ENCODE measurements at regions not wholly inside any gene's neighbourhood (a gene's known extent, or its start where the extent isn't known, plus 50 kb on each side); places are given as distances from the start of the nearest gene placed in this dataset.

DNA sequence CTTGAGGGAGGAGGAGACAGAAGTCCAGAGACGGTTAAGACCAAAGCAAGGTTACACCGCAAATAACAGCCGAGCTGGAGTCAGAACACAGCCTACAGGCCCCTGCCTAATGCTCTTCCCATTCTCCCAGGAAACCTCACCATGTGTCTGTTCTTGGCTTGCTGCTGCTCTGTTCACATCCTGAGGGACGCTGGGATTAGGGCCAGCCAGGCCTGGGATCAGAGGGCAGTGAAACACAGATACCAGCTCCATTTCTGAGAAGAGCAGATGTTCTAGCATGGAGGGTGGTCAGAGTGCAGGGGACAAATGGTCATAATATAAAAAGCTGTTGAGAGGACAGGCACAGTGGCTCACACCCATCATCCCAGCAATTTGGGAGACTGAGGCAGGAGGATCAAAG is 124.8 kb upstream of the LARP1 start:
- H3K27ac ChIP-seq: no peak overlapping the region
- WGBS, 2 donors (ENCODE audit: low coverage in 1 of 2): 63 to 77% methylated on average over 3 to 4 of the region's 4 CpGs
- H3K9me3 ChIP-seq: no peaks in the 10 kb centered on the region
- no peak overlapping the region for H3K4me3 ChIP-seq
- H3K27me3 ChIP-seq: peaks cover 8% of the 10 kb centered on the region
- no peaks in the 10 kb centered on the region for H3K36me3 ChIP-seq
- TF ChIP-seq POLR2A (IDR thresholded peaks at IDR 0.05): no peak
- TF ChIP-seq EP300 (IDR thresholded peaks at IDR 0.05): no peak
- TF ChIP-seq, protein P1, sequence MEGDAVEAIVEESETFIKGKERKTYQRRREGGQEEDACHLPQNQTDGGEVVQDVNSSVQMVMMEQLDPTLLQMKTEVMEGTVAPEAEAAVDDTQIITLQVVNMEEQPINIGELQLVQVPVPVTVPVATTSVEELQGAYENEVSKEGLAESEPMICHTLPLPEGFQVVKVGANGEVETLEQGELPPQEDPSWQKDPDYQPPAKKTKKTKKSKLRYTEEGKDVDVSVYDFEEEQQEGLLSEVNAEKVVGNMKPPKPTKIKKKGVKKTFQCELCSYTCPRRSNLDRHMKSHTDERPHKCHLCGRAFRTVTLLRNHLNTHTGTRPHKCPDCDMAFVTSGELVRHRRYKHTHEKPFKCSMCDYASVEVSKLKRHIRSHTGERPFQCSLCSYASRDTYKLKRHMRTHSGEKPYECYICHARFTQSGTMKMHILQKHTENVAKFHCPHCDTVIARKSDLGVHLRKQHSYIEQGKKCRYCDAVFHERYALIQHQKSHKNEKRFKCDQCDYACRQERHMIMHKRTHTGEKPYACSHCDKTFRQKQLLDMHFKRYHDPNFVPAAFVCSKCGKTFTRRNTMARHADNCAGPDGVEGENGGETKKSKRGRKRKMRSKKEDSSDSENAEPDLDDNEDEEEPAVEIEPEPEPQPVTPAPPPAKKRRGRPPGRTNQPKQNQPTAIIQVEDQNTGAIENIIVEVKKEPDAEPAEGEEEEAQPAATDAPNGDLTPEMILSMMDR (IDR thresholded peaks at IDR 0.05): no peak
- no peak for TF ChIP-seq POLR2AphosphoS5 (IDR thresholded peaks at IDR 0.05)
- no peaks in the 10 kb centered on the region for H3K4me1 ChIP-seq
- ATAC-seq: no peak

DNA sequence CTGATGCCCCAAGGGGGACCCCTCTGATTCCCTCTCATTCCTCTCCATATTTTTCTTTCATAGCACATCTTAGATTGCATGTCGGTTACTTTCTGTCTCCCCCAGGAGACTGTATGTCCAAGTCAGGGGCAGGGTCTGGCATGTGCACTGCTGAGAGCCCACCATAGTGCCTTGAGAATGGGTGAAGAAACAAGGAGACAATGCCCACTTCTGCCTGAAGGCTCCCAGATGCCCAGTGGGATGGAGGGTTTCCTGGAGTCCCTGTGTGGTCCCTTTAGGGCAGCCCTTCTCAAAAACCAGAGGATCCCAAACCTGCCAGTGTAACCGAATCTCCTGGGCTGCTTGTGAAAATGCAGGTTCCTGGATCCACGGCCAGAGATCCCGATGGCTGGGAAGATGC is 126.5 kb upstream of the LARP1 start:
- TF ChIP-seq POLR2AphosphoS5 (IDR thresholded peaks at IDR 0.05) (no peak), POLR2A (IDR thresholded peaks at IDR 0.05) (no peak), EP300 (IDR thresholded peaks at IDR 0.05) (no peak)
- TF ChIP-seq, protein P1 (IDR thresholded peaks at IDR 0.05): no peak
- WGBS, 2 donors (ENCODE audit: low coverage in 1 of 2): 70 to 83% methylated on average over 1 to 2 of the region's 4 CpGs
- Histone ChIP-seq H3K9me3 (no peaks in the 10 kb centered on the region), H3K4me1 (no peaks in the 10 kb centered on the region), H3K36me3 (no peaks in the 10 kb centered on the region), H3K27me3 (peaks cover 8% of the 10 kb centered on the region), H3K27ac (no peak overlapping the region), H3K4me3 (no peak overlapping the region)
- no peak for ATAC-seq

DNA sequence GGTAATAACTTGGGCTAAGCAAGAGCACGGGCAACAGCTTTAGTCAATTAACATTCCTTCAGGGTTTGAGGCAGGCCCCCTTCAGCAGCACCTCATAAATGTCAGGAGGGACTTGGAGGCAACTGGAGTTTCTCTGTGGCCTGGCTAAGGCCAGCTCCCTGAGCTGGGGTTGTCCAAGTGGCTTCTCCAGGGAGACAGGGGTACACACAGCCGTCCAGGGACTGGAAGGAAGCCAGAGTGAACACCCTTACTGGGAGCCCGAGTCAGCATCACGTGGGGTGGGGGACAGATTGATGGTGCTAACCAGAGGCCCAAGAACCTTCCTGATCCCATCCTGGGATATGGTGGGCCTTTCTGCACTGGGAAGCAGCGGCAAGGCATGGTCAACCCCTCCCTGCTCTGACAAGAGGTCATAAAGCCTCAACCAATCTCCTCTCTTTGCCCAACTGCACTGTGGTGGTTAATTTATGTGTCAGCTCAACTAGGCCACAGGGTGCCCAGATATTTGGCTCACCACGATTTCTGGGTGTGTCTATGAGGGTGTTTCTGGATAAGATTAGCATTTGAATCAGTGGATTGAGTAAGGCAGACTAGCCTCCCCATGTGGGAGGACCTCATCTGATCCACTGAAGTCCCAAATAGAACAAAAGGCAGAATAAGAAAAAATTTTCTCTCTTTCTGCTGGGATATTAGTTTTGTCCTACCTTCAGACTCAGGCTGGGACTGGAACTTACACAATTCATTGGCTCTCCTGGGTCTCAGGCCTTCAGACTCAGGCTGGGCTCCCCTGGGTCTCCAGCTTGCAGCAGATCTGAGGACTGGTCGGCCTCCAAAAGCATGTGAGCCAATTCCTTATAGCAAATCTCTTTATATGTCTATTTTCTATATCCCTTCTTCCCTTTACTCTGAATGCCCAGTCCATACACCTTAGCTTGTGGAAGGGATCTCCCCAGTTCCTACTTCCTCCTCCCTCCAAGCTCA is 127.2 kb upstream of the LARP1 start:
- H3K27me3 ChIP-seq: peaks cover 8% of the 10 kb centered on the region
- no peaks in the 10 kb centered on the region for H3K4me1 ChIP-seq
- WGBS, 2 donors (ENCODE audit: low coverage in 1 of 2): 75 to 78% methylated on average over 2 to 3 of the region's 7 CpGs
- H3K27ac ChIP-seq: no peak overlapping the region
- H3K9me3 ChIP-seq: no peaks in the 10 kb centered on the region
- H3K4me3 ChIP-seq: no peak overlapping the region
- H3K36me3 ChIP-seq: no peaks in the 10 kb centered on the region
- TF ChIP-seq EP300 (IDR thresholded peaks at IDR 0.05) (no peak), POLR2A (IDR thresholded peaks at IDR 0.05) (no peak), POLR2AphosphoS5 (IDR thresholded peaks at IDR 0.05) (no peak)
- TF ChIP-seq, protein P1 (IDR thresholded peaks at IDR 0.05): no peak
- ATAC-seq: no peak

DNA sequence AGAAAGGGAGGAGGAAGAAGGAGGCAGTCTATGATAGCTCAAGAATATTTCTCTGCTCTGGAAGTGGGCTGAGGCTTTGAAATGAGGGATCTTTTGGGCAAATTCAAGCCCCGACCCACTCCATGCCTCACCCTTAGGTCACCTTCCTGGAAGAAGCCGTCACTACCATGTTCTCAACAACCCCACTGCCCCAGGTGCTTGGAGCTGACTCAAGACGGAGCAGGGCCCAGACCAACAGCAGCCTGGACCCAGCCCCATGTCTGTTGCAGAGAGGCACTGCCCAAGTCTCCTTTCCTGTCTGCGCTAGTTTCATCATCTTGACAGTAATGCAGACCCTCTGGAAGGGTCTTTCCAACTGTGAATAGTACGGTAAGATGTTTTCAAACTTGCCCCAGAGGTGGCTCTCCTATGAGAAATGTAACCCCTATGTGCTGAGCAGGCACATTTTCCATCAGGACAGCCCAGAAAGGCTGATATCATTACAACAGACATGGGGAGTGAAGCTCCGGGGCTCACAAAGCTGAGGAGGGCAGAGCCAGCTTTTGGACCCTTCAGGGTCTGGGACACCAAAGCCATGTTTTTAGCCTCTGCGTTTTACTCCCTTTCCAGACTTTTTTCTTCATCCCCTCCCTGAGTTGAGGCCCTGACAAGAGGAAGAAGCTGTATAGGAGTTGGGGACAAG is 128.2 kb upstream of the LARP1 start:
- Histone ChIP-seq H3K4me3 (no peak overlapping the region), H3K4me1 (no peaks in the 10 kb centered on the region), H3K27ac (no peak overlapping the region), H3K36me3 (no peaks in the 10 kb centered on the region), H3K9me3 (no peaks in the 10 kb centered on the region), H3K27me3 (peaks cover 8% of the 10 kb centered on the region)
- no peak for ATAC-seq
- 72 to 91% methylated on average over 2 to 4 of the region's 7 CpGs for WGBS, 2 donors (ENCODE audit: low coverage in 1 of 2)
- TF ChIP-seq POLR2A (IDR thresholded peaks at IDR 0.05) (no peak), POLR2AphosphoS5 (IDR thresholded peaks at IDR 0.05) (no peak), EP300 (IDR thresholded peaks at IDR 0.05) (no peak)
- TF ChIP-seq, protein P1 (IDR thresholded peaks at IDR 0.05): no peak
